Fibroblast of gingiva (primary cell): ENCODE measurements at regions not wholly inside any gene's neighbourhood (a gene's known extent, or its start where the extent isn't known, plus 50 kb on each side); places are given as distances from the start of the nearest gene placed in this dataset.
"Not testable (repeated sequence)": the region's sequence is repeated elsewhere in the genome, so short reads cannot be mapped to it uniquely, and the experiment has no call there.

Experiments
- DNase-seq: peaks from one replicate; pipeline ENCODE4 v3.0.0-alpha.2; 2011; ENCODE audit warnings: low read depth

DNA sequence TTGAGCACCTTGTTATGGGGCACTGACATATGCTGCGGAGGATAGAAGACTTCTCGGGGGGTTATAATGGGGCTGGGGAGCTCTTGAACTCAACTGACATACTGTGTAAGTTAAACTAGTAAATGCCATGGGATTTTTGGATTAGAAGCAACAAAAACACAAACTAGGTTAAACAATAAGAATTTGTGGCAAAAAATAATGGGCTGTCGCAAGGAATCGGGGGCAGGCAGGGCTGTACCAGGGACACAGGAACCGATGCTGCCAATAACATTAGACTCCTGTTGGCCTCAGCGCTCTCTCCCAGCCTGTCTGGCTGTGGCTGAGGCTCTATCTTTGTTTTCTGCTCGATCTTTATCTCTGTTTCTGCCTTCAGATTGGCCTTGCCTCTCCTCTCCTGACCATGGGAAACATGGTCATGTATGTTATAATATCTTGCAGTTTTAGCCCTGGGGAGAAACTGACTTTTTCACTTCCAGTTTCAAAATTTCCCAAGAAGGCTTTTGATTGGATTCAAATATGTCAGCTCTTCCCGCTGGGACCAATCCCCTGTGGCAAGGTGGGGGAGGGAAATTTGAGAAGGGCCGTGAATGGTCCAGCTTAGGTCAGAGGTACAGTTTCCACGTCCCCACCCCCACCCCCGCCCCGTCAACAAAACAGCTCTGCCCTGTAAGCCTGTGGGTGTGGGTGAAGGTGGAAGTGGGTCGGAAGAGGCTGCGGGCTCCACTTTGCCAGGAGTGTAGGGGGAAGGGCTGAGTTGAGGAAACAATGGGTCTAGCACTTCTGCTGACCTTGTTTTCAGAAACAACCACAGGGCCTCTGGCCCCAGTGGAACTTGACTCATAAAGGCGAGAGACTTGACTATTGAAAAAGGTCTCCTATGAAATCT, 161.1 kb upstream of the TBL1XR1 start:
- DNase-seq, result peak; percentile 88

DNA sequence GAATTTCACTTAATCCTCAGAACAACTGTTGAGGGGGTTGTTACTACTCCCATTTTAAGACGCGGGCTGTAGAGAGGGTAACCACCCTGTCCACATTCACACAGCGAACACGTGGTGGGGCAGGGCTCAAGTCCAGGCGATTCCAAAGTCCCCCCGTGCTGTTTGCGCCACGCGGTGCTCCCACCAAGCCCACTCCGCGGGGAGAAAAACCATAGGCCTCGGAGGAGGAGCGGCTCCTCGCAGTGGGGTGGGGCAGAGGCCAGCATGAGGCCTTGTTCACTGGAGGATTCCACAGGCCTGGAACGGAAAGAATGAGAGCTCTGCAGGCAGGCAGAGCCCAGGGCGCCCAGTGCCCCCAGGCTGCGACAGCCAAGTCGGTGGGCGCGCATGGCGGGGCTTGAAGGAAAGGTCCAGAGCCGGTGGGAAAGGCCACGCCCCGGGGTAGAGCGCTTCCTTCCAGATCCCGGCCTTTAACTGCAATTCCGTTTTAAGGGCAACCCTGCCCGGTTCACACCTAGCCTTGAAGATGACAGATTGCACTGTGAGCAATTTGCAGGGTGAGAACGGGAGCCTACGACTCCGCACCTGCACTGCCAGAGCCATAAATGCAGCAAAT, 161.8 kb upstream of the TBL1XR1 start:
- DNase-seq, result no peak

DNA sequence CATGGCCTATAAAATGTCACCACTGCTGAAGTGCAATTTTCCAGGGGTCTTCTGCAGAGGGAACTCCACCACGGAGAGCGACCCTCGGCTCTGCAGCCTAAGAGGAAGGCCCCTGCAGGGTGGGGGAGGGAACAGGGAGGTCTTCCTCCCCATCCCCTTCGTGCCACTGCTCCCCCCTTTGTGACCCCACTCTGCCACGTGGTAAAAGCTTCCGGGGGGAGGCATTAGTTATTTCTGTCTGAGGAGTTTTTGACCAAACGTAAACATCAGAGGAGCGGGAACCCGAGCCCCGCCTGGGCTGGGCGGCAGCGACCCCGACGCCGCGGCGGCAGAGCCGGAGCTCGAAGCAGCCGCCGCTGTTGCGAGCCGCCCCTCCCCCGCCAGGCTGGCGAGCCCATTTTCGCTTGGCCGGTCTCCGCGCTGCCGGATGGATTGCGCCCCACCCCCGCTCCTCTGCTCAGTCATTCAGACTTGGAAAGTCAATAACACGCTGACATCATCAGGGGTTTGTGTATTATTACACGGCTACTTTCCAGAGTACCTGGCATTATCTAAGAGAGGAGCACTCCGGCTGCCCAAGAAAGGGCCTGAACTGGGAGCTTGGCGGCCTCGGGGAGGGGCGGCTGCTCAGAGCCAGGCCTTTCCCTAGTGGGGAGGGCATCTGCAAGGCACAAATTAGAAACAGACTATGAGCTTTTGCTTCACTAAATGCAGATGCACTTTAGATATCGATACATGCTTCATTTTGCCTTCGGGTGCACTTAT, 162.5 kb upstream of the TBL1XR1 start:
- peak; percentile 99 for DNase-seq

DNA sequence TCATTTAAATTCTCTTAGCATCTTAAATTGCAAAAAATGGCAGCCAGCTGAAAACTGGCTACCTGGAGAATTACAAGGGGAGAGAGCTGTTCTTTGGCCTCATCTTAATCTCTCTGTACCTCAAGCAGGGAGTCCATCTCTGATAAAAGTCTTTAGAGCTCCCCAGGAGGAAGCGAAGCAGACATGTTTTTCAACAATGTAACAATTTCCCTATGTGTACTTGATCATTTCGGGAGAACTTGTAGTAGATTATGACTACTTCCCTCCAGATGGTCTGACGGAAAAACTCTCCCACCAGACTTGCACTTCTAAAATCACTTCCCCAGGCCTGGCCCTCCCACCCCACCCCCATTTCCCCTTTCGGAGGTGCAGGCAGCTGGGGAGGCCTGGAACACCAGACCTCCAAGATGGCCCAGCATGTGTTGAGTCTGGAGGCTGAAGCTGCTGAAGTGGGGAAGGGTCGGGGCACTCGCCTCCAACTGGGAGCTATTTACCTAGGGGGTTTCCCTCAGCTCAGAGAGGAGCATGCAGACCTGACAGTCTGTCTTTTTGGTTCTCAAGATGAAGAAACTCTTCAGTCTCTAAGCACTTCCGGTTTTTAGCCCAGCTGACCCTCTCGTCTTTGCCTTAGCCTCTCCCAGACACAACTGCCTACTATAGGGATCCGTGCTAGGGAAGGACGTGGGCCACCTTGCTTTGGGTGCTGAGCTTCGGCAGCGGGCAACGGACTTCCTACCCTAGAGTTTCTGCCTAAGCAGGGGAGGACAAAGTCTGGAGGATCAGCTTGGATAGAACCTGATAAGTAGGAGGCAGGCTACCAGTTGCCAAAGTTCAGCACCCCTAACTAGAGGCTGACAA, 164.0 kb upstream of the TBL1XR1 start:
- no peak for DNase-seq

DNA sequence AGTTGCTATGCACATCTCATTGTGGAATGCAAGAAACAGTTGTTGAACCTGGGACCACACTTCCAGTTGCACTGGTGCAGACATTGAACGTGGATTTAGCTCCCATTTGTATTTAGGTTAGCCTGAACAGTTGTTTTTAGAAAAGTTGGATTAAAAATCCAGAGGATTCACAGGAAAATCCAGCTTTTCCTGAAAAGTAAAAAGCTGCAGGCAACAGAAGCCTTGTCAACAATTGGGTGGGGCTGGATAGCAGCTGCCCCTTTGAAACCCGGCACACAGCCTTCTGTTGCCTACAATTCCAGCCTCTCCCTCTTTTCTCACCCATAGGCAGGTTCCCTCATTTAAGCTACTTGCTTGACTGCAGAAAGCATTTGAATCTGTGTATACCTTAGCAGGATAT, 165.3 kb upstream of the TBL1XR1 start:
- DNase-seq, result no peak

DNA sequence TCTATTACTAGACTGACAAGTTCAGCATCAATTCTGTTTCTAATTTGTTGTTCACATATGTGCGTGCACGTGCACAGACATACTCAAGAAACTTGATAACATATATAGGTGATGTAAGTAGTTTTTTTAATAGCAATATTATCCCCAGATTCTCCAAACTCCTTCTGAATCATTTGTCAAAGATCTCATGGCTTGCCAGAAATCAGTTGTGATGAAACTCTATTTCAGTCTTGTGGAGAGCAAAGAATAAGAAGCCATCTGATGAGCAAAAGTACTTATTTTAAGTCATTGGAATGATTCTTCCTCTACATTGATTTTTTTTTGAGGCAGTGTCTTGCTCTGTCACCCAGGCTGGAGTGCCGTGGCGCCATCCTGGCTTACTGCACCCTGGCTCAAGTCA, 167.0 kb upstream of the TBL1XR1 start:
- no peak for DNase-seq

DNA sequence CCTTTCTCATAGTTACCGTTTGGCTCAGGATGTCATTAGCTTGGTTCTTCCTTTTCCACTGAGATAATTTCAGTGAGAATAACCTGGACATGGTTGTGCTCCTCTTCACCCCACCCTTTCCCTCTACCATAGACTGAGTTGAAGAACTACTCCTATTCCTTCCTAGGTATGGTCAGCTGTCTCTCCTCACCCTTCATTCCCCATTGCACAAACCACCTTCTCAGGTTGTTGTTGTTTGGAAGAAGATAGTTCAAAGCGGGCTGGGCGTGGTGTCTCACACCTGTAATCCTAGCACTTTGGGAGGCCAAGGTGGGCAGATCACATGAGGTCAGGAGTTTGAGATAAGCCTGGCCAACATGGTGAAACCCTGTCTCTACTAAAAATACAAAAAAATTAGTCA, 168.0 kb upstream of the TBL1XR1 start:
- not testable (repeated sequence) for DNase-seq

DNA sequence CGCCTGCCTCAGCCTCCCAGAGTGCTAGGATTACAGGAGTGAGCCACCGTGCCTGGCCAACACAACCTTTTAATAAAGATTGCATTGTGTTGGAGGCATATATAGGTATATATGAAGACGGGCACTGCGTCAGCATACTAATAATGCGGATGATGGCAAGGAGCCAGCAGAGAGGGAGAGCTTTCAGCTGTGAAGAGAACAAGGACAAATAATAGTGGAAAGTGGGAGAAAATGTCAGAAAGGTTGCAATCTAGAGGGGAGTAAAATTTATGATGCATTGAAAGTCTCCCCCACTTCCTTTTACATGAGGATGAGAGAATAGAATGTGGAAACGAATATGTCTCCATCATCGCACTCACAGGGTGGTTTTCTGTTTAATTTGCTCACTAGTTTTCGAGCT, 170.5 kb upstream of the TBL1XR1 start:
- DNase-seq, result no peak

DNA sequence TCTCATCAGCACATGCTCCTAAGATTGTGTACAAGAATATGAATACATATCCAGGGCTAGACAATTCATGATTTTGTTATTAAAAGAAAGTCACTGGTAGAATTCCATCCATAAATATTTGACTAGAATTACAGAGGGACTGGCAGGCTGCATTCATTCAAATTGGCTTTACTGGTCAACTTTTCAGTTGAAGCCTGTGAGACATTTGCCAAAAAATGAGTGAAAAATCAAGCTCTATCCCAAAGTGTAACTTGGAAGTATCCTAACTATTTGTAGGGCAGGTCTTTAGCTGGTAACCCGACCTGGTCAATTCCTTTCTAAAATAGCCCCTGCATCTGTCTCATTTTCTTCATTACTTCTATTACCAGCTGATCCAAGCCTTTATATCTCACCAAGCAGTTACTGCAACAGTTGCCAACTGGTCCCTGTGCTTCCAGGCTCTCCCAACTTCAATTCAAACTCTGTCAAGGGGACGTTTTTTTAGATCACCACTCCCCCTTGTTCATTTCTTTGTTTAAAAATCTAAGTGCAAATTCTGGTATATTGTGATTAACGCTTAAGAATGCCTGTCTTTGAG, 173.1 kb upstream of the TBL1XR1 start:
- DNase-seq, result no peak

DNA sequence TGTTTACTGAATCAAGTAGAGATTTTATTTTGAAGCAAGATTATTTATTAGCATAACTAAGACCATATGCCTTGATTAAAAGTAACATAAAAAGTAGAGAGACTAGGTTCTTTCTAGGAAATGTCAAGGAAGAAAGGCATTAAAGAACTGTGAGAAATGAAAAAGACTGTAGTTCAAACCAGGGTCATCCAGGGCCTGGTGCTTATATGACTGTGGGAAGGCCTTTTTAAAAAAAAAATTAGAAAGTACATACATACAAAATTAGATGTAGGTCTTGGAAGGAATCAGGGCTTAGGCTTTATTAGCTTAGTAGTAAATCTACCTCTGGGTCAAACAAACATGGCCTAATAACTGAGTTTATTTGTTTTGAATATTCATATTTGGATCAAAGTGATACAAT, 173.9 kb upstream of the TBL1XR1 start:
- no peak for DNase-seq

DNA sequence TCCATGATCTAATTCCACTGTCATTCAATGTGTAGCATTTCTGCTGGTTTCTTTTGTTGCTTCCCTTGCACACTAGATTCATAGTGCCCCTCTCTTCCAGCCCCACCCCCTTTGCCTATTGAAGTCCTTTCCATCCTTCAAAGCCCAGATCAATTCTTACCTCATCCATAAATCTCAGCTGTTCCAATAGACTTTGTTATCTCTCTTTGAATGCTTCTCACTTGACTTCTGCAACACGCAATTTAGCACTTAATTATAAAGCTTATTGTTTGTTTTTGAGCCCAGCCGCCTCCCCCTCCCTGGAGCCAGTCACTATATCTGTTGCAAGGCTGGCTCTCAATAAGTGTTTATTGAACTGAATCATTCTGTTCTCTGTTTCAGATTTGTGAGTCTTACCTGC, 174.6 kb upstream of the TBL1XR1 start:
- DNase-seq, result no peak

DNA sequence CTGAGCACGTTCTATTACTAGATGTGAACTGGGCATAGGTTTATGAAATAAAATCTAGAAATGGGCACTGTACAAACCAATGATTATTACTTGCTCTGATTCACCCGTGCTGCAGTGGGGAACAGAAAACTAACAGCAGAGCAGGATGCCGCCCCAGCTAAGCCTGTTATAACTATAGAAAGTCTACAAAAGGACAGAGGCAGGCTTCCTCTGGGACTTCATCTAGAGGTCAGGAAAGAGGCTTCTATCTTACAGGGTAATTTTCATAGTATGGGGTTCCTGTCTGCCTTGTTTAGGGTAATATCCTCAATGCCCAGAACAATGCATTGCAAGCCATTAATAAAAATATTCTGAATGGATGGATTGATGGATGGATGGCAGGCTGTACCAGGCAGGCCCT, 177.0 kb upstream of the TBL1XR1 start:
- DNase-seq, result no peak

DNA sequence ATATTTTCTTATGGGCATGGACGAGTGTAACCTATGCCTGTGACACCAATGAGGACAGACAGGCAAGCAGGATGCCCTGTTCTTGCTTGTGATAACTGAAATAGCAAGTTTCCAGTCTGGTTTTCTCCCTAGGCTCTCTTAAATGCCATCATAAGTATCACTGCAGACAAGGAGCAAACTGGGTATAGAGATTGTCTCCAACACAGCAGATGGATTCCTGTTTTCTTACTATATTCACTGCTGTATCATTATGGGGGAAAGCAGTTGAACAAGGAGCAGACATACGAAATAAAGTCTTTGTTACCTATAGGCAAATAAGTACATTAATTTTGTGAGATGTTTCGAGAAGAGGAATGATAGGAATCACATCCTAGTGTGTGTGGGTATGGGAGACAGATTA, 178.0 kb upstream of the TBL1XR1 start:
- DNase-seq, result no peak

DNA sequence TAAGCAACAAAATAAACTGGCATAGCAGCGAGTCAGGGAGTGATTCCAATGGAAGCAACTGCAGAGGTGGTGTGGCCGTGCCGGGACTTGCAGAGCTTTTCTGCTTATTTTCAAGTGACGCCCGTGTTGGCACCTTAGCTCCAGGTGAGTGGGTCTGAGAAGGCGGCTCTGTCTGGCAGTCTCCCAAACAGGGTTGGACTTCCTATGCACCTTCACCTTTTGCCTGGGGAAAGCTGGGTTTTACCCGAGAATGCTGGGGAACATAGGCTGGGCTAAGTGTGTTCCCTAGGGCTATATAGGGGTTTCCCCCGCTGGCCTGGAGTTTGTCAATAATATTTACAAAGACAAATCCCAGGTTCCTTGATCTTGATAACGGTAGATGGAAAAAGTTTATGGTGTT, 179.9 kb upstream of the TBL1XR1 start:
- no peak for DNase-seq

DNA sequence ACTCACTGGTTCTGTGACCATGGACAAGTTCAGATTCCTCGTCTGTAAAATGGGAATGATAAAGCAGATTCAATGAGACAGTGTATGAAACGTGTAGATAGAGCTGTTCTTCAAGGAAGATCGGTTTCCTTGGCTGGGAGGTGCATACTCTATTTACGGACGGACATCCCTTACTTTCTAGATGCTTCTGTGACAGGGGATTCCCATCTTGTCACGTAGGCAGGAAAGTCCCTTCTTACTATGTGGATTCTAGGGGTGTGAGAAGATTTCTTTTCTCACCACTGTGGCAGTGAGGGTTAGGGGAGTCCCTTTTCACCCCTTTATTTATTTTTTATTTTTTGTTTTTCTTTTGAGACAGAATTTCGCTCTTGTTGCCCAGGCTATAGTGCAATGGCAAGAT, 180.9 kb upstream of the TBL1XR1 start:
- no peak for DNase-seq

DNA sequence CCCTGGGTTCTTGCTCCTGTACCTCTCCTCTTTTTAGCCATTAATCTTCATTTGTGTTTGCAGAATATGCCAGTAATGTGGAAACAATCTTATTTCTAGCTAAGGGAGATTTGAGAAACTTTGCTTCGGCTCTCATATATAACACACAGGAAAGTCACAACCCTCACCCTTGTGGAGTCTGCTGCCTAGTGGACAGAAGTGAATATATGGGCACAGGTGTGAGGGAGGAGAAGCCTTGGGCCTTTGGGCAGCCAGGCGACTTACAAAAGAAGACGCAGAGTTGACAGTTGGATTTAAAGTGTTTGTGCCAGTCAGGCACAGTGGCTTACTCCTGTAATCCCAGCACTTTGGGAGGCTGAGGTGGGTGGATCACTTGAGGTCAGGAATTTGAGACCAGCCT, 181.8 kb upstream of the TBL1XR1 start:
- DNase-seq, result no peak

DNA sequence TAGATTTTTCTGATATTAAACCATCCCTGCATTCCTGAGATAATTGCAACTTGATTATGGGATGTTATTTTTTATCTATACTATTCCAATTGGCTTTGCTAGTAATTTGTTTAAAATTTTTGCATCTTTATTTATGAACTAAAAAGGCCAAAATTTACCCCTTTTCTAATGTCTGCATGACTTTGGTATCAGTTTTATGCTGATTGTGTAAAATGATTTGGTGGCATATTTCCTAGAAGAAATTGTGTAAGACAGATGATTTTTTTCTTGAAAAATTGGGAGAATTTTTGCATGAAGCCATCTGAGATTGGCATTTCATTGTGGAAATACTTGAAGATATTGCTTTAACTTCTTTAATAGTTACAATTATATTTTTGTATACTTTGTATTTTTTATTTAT, 183.8 kb upstream of the TBL1XR1 start:
- no peak for DNase-seq

DNA sequence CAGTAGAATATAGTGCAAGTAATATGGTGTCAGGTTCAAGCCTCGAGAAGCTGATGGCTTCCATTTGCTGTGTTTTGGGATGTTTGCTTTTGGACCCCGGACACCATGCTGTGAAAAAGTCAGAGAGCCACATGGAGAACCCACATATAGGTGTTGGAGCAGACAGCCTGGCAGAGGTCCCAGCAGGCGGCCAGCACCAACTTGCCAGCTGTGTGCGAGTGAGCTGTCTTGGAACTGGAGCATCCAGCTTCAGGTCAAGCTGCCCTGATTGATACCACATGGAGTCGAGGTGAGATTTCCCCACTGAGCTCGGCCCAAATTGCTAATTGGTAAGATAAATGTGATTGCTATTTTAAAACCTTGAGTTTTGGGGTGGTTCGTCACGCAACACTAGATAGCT, 185.7 kb upstream of the TBL1XR1 start:
- no peak for DNase-seq

DNA sequence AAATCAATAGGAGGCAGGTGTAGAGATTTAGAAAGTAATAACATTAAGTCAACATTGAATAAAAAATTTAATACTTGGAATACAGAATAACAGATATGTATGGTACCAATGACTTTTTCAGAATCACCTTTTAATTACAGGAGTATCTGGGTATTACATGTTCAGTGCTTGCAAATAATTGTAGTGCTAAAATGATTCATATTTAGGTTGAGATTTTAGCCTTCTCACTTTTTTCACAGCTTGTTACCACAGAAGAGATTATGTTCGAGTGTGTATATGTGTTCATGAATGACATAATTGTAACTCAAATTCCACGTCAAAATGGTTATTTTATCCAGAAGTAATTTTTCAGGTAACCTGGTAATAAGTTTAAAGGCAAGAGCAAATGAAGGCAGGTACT, 187.9 kb upstream of the TBL1XR1 start:
- DNase-seq, result no peak

DNA sequence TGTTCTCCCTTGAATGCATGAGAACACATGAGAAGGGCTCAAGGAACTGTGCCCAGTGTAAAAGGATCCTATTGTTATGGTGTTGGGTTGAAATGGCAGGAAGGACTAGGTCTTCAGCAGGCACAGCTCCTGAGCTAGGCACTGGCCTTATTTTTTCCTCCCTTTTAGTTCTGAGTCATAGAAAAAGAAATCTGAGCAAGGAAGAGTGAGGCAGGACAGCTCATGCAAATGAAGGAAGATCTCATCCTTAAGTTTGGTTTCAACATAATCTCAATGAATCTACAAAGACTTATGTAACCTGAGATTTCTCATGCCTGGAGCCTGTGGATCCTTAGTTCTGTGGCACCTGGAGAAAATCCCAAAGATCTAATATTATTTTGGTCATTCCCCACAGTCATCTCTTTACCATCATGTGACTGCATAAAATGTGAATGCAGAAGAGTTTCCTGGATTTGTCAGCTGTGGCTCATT, 188.6 kb upstream of the TBL1XR1 start:
- DNase-seq, result peak; percentile 96

DNA sequence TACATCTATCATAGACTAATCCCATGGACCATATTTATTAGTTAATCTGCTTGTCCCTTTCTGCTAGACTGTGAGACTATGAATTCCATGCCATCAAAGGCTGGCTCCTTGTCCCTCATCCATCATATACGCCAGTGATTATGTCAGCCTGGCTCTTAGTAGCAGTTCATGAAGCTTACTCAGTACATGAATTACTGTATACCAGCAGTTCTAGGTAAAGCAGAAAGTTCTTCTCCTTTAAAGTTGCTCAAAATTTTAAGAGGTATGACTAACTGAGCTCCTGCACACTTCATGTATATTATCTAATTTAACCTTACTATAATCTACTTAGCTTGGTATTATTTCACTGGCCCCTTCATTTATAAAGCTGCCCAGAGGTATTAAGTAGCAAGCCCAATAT, 190.9 kb upstream of the TBL1XR1 start:
- no peak for DNase-seq
